ENCODE measurements at regions not wholly inside any gene's neighbourhood (a gene's known extent, or its start where the extent isn't known, plus 50 kb on each side); places are given as distances from the start of the nearest gene placed in this dataset.

- Histone ChIP-seq H3K9ac (ENCODE audit: low read length) (no peak overlapping the region), H3K4me3 (ENCODE audit: low read depth, low read length, poor library complexity, severe bottlenecking) (no peak overlapping the region), H3K36me3 (ENCODE audit: insufficient read depth, low read length) (no peaks in the 10 kb centered on the region), H4K20me1 (ENCODE audit: insufficient read depth, low read length) (no peaks in the 10 kb centered on the region), H3K27me3 (ENCODE audit: insufficient read depth, low read length) (no peaks in the 10 kb centered on the region), H3K27ac (ENCODE audit: low read depth, low read length, poor library complexity, severe bottlenecking) (no peak overlapping the region), H3K4me1 (ENCODE audit: insufficient read depth, low read length, severe bottlenecking) (no peaks in the 10 kb centered on the region), H2AFZ (ENCODE audit: low read length) (no peak overlapping the region), H3K4me2 (ENCODE audit: low read length) (no peak overlapping the region), H3K79me2 (ENCODE audit: insufficient read depth, low read length) (no peaks in the 10 kb centered on the region), H3K9me2 (ENCODE audit: low read depth, low read length) (no peaks in the 10 kb centered on the region), H3F3A (ENCODE audit: insufficient read depth, low read length) (no peaks in the 10 kb centered on the region), H3K9me3 (ENCODE audit: low read length) (no peaks in the 10 kb centered on the region)
- TF ChIP-seq EZH2 (IDR thresholded peaks at IDR 0.05; ENCODE audit: borderline replicate concordance, low read length): no peak
- TF ChIP-seq CTCF (IDR thresholded peaks at IDR 0.05; ENCODE audit: low read length): no peak
Observed at GRCh38 chr7:97422046-97422445, 304.5 kb downstream of the SDHAF3 start.

GRCh38 chr7:97430006-97430405 lies 301.9 kb upstream of the TAC1 start:
- Histone ChIP-seq H3K27ac (ENCODE audit: low read depth, low read length, poor library complexity, severe bottlenecking) (no peak overlapping the region), H3K27me3 (ENCODE audit: insufficient read depth, low read length) (no peaks in the 10 kb centered on the region), H2AFZ (ENCODE audit: low read length) (no peak overlapping the region), H3K4me1 (ENCODE audit: insufficient read depth, low read length, severe bottlenecking) (no peaks in the 10 kb centered on the region), H3K36me3 (ENCODE audit: insufficient read depth, low read length) (no peaks in the 10 kb centered on the region), H3K4me3 (ENCODE audit: low read depth, low read length, poor library complexity, severe bottlenecking) (no peak overlapping the region), H3K4me2 (ENCODE audit: low read length) (no peak overlapping the region), H3K79me2 (ENCODE audit: insufficient read depth, low read length) (no peaks in the 10 kb centered on the region), H3F3A (ENCODE audit: insufficient read depth, low read length) (no peaks in the 10 kb centered on the region), H3K9me2 (ENCODE audit: low read depth, low read length) (no peaks in the 10 kb centered on the region), H3K9me3 (ENCODE audit: low read length) (no peaks in the 10 kb centered on the region), H4K20me1 (ENCODE audit: insufficient read depth, low read length) (no peaks in the 10 kb centered on the region), H3K9ac (ENCODE audit: low read length) (no peak overlapping the region)
- TF ChIP-seq EZH2 (IDR thresholded peaks at IDR 0.05; ENCODE audit: borderline replicate concordance, low read length) (no peak), CTCF (IDR thresholded peaks at IDR 0.05; ENCODE audit: low read length) (no peak)

- no peak overlapping the region for H3K4me2 ChIP-seq (ENCODE audit: low read length)
- H3K79me2 ChIP-seq (ENCODE audit: insufficient read depth, low read length): no peaks in the 10 kb centered on the region
- H3K9ac ChIP-seq (ENCODE audit: low read length): no peak overlapping the region
- H3K4me3 ChIP-seq (ENCODE audit: low read depth, low read length, poor library complexity, severe bottlenecking): no peak overlapping the region
- H3F3A ChIP-seq (ENCODE audit: insufficient read depth, low read length): no peaks in the 10 kb centered on the region
- H3K9me2 ChIP-seq (ENCODE audit: low read depth, low read length): 0 out of 2 replicates have a peak, but pooled peaks cover 4% of the 10 kb centered on the region
- H3K27me3 ChIP-seq (ENCODE audit: insufficient read depth, low read length): no peaks in the 10 kb centered on the region
- H4K20me1 ChIP-seq (ENCODE audit: insufficient read depth, low read length): no peaks in the 10 kb centered on the region
- H3K36me3 ChIP-seq (ENCODE audit: insufficient read depth, low read length): no peaks in the 10 kb centered on the region
- no peak overlapping the region for H2AFZ ChIP-seq (ENCODE audit: low read length)
- H3K9me3 ChIP-seq (ENCODE audit: low read length): peaks cover 11% of the 10 kb centered on the region; the same call in 1 of the 2 replicates
- no peak for TF ChIP-seq EZH2 (IDR thresholded peaks at IDR 0.05; ENCODE audit: borderline replicate concordance, low read length)
- TF ChIP-seq CTCF (IDR thresholded peaks at IDR 0.05; ENCODE audit: low read length): no peak
- no peaks in the 10 kb centered on the region for H3K4me1 ChIP-seq (ENCODE audit: insufficient read depth, low read length, severe bottlenecking)
- H3K27ac ChIP-seq (ENCODE audit: low read depth, low read length, poor library complexity, severe bottlenecking): no peak overlapping the region
Observed at GRCh38 chr7:97439637-97440214, 292.2 kb upstream of the TAC1 start.

Data from OCI-LY1 (cell line).